ENCODE measurements at regions not wholly inside any gene's neighbourhood (a gene's known extent, or its start where the extent isn't known, plus 50 kb on each side); places are given as distances from the start of the nearest gene placed in this dataset.

DNA sequence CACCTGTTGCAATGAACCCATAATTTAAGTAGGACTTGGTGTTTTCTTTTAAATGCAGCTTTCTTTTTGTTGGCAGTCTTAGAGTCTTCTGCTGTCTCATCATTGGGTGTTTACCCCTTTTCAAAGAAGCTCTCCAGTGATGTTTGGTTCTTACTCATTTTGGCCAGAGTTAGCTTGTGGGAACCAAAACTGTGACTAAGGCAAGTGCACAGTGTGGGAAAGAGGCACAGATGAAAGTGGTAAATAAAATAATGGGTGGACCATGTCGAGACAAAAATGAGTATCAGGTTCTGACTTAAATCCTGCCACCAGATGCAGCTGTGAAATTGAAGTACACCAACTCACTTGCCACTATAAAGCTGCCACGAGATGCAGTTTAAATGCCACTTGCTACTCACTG lies 615.4 kb upstream of the MIS18BP1 start (continued):
- TF ChIP-seq CHD7 (IDR thresholded peaks at IDR 0.05; ENCODE audit: insufficient replicate concordance, low read length) = no peak

Data from H1 (cell line).